HFFc6 (cell line): ENCODE measurements at regions not wholly inside any gene's neighbourhood (a gene's known extent, or its start where the extent isn't known, plus 50 kb on each side); places are given as distances from the start of the nearest gene placed in this dataset.
"Not testable (repeated sequence)": the region's sequence is repeated elsewhere in the genome, so short reads cannot be mapped to it uniquely, and the experiment has no call there.

Source experiments
- DNase-seq: peaks from one replicate; pipeline ENCODE4 v3.0.0-alpha.2; 2018
- H3K27ac Mint-ChIP-seq: 2 replicates; pipeline ENCODE4 v1.8.0; 2020; ENCODE audit warnings: mild to moderate bottlenecking, mixed read lengths
- H3K27me3 Mint-ChIP-seq: 2 replicates; pipeline ENCODE4 v1.8.0; 2021; ENCODE audit warnings: mild to moderate bottlenecking, moderate library complexity, mixed read lengths; ENCODE audit not compliant: insufficient read depth
- H3K36me3 Mint-ChIP-seq: 2 replicates; pipeline ENCODE4 v1.8.0; 2021; ENCODE audit warnings: low read depth, mixed read lengths
- H3K4me1 Mint-ChIP-seq: 2 replicates; pipeline ENCODE4 v1.8.0; 2020; ENCODE audit warnings: low read depth, mixed read lengths
- H3K4me3 Mint-ChIP-seq: 2 replicates; pipeline ENCODE4 v1.8.0; 2020; ENCODE audit warnings: mild to moderate bottlenecking, moderate library complexity, mixed read lengths
- H3K9me3 Mint-ChIP-seq: 2 replicates; pipeline ENCODE4 v1.8.0; 2020; ENCODE audit warnings: mild to moderate bottlenecking, mixed read lengths
- TF ChIP-seq, protein P1 (sequence below): fragments of 200-600 bp; sonication (generic); IDR thresholded peaks from 2 replicates; pipeline ENCODE4 v1.5.0; 2021; ENCODE audit warnings: antibody characterized with exemption, mild to moderate bottlenecking

DNA sequence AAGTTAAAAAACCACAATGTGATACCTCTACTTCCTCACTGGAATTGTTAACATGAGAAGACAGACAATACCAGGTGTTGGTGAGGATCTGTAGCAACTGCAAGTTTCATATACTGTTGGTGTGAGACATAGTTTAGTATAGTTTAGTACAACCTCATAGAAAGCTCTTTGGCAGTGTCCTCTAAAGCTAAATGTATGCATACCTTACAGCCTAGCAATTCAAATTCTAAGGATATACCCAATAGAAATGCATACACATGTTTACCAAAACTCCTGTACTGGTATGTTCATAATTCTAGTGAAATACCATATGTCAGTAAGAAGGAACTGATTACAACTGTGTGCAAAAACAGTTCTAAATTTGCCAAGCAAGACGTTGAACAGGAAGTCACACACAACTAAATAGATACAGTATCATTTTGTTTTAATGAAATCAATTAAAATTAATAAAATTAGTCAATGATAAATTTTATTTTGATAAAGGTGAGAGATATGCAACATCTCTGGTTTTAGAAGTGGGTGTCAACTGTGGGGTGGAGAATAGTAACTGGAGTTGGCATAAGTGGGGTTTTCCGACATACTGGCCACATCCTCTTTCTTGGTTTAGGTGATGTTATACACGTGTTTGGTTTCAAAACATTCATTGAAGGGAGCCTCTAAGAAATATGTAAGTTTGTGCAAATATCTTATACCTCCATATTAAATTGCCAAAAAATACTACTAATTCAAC lies 450.7 kb downstream of the PTPRC start:
- Mint-ChIP-seq H3K27me3 (no peaks in the 10 kb centered on the region), H3K4me1 (peaks cover 6% of the 10 kb centered on the region), H3K9me3 (no peaks in the 10 kb centered on the region)

DNA sequence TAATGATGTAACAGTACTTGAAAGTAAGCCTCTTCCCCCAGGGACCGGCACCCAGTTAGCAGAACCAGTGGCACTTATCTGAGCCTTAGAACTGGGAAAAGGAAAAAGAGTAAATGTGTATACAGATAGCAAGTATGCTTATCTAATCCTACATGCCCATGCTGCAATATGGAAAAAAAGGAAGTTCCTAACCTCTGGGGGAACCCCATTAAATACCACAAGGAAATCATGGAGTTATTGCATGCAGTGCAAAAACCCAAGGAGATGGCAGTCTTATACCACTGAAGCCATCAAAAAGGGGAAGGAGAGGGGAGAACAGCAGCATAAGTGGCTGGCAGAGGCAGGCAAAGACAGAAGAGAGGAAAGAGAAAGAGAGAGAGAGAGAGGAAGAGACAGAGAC lies 456.8 kb downstream of the PTPRC start:
- not testable (repeated sequence) for H3K4me3 Mint-ChIP-seq, H3K27me3 Mint-ChIP-seq, H3K4me1 Mint-ChIP-seq, H3K9me3 Mint-ChIP-seq, H3K27ac Mint-ChIP-seq, DNase-seq, H3K36me3 Mint-ChIP-seq

More for the DNA sequence above, 450.7 kb downstream of the PTPRC start:
- Mint-ChIP-seq H3K36me3 (no peaks in the 10 kb centered on the region), H3K4me3 (no peak overlapping the region), H3K27ac (no peak overlapping the region)
- DNase-seq: no peak
- TF ChIP-seq, protein P1, sequence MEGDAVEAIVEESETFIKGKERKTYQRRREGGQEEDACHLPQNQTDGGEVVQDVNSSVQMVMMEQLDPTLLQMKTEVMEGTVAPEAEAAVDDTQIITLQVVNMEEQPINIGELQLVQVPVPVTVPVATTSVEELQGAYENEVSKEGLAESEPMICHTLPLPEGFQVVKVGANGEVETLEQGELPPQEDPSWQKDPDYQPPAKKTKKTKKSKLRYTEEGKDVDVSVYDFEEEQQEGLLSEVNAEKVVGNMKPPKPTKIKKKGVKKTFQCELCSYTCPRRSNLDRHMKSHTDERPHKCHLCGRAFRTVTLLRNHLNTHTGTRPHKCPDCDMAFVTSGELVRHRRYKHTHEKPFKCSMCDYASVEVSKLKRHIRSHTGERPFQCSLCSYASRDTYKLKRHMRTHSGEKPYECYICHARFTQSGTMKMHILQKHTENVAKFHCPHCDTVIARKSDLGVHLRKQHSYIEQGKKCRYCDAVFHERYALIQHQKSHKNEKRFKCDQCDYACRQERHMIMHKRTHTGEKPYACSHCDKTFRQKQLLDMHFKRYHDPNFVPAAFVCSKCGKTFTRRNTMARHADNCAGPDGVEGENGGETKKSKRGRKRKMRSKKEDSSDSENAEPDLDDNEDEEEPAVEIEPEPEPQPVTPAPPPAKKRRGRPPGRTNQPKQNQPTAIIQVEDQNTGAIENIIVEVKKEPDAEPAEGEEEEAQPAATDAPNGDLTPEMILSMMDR: no peak

DNA sequence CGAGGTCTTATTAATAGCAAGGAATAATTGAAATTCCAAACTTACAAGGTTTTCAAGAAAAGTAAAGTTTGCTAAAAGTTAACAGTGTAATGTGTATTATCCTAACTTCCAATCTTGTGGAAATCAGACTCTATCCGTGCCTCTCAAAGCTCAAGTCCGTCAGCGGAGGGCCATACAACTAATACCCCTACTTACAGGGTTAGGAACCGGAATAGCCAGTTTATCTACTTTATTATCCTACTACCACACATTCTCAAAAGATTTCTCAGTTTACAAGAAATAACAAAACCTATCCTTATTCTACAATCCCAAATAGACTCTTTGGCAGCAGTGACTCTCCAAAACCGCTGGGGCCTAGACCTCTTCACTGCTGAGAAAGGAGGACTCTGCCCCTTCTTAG lies 457.8 kb downstream of the PTPRC start:
- Mint-ChIP-seq H3K27ac (no peak overlapping the region), H3K4me1 (no peaks in the 10 kb centered on the region)
- TF ChIP-seq, protein P1: no peak

DNA sequence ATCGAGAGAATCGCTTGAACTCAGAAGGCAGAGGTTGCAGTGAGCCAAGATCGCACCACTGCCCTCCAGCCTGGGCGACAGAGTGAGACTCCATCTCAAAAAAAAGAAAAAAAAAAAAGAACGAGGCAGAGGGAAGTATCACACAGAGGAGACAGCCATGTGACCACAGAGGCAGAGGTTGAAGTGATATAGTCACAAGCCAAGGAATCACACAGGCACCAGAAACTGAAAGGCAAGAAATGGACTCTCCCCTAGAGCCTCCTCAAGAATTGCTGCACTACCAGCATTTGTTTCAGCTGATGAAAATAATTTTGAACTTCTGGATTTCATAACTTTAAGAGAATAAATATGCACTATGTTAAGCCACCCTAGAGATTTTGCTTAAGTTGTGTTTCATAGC lies 459.6 kb downstream of the PTPRC start:
- Mint-ChIP-seq H3K4me1 (no peaks in the 10 kb centered on the region), H3K9me3 (no peaks in the 10 kb centered on the region), H3K27me3 (no peaks in the 10 kb centered on the region; the same call in 1 of the 2 replicates), H3K36me3 (no peaks in the 10 kb centered on the region), H3K4me3 (no peak overlapping the region), H3K27ac (no peak overlapping the region)
- TF ChIP-seq, protein P1: no peak
- DNase-seq: no peak

More for the DNA sequence above, 457.8 kb downstream of the PTPRC start:
- no peaks in the 10 kb centered on the region for H3K9me3 Mint-ChIP-seq
- H3K27me3 Mint-ChIP-seq: no peaks in the 10 kb centered on the region; the same call in 1 of the 2 replicates
- H3K4me3 Mint-ChIP-seq: no peak overlapping the region
- H3K36me3 Mint-ChIP-seq: no peaks in the 10 kb centered on the region
- DNase-seq: no peak

DNA sequence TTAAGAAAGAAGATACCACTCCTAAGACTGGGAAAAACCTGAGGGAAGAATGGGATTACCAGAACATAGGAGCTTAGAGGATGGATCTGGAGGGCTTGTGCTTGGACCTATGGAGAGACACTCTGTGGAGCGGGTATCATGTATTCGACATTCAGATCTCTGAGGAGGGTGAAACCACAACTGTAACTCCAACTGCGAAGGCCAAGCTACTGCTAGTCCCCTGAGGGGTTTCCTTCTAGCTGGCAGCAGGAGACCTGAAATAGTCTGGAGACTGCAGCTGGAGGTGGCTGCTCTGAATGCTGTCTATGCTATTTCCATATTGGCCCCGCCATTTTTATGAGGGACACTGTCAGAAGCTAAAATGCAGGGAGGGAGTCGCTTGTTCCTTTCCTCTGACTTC lies 462.3 kb downstream of the PTPRC start:
- Mint-ChIP-seq H3K27me3 (no peaks in the 10 kb centered on the region), H3K9me3 (no peaks in the 10 kb centered on the region), H3K27ac (no peak overlapping the region), H3K4me1 (no peaks in the 10 kb centered on the region), H3K36me3 (no peaks in the 10 kb centered on the region), H3K4me3 (no peak overlapping the region)
- TF ChIP-seq, protein P1: no peak
- no peak for DNase-seq

DNA sequence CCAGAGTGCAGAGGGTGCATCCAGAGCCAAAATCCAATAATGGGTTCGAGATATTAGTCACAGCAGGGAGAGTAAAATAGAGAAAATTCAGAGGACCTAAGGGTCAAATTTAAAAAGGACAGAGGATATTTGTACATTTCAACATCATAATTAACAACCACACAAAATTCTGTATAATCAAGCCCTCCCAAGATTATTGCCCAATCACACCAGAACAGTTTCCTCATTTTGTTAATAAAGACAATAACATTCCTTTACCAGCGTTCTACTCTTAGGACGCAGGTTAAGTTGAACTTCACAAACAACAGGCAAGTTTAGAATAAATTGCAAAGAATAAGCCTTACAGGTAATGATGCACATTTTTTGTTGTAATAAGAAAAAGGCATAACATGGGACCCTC lies 462.8 kb downstream of the PTPRC start:
- Mint-ChIP-seq H3K4me3 (no peak overlapping the region), H3K36me3 (no peaks in the 10 kb centered on the region), H3K4me1 (no peaks in the 10 kb centered on the region), H3K27me3 (no peaks in the 10 kb centered on the region), H3K9me3 (no peaks in the 10 kb centered on the region), H3K27ac (no peak overlapping the region)
- DNase-seq: no peak
- TF ChIP-seq, protein P1: no peak
